ENCODE measurements at regions not wholly inside any gene's neighbourhood (a gene's known extent, or its start where the extent isn't known, plus 50 kb on each side); places are given as distances from the start of the nearest gene placed in this dataset.

DNA sequence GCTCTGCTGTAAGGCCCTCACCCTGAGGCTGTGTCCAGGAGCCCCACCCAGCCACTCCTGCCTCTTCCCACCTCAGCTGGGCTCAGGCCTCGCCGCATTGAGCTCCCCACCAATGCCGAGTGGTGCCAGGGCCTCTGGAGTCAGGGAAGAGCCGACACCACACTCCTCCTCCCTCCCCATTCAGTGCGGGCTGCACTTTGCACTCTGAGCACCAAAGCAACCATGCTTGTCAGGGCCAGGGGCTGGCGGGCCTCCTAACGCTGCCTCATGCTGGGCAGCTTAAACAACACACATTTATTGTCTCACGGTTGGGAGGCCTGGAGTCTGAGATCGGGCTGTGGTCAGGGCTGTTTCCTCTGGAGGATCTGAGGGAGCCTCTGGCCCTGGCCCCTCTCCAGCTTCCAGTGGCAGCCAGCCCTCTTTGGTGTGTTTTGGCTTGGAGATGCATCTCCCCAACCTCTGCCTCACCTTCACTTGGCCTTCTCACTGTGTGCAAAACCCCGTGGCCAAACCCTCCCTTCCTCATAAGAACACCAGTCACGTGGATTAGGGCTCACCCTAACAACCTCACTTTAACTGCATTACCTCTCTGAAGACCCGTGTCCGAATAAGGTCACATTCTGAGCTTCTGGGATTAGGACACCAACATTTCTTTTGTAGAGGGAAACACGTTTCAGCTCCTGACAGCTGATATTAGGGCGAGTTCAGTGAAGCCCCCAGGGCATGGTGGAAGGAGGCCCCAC, 157.8 kb downstream of the MED10 start:
- TF ChIP-seq, protein P1, sequence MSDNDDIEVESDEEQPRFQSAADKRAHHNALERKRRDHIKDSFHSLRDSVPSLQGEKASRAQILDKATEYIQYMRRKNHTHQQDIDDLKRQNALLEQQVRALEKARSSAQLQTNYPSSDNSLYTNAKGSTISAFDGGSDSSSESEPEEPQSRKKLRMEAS (IDR thresholded peaks at IDR 0.05; ENCODE audit: insufficient read depth, insufficient read length) = no peak
- TF ChIP-seq POLR2AphosphoS5 (IDR thresholded peaks at IDR 0.05; ENCODE audit: insufficient read depth, low read depth, low read length) (no peak), CTCF (IDR thresholded peaks at IDR 0.05; ENCODE audit: extremely low read depth in 1 of 2, insufficient read depth in 1 of 2, low read depth in 1 of 2, low read length in 2 of 2) (no peak), FOS (IDR thresholded peaks at IDR 0.05; ENCODE audit: borderline replicate concordance, insufficient read depth, low read length) (no peak), JUN (IDR thresholded peaks at IDR 0.05; ENCODE audit: borderline replicate concordance, insufficient read depth, insufficient read length, low read depth) (no peak), MYC (IDR thresholded peaks at IDR 0.05; ENCODE audit: low read depth, low read length) (no peak), GATA2 (IDR thresholded peaks at IDR 0.05; ENCODE audit: insufficient read depth, insufficient read length, low read depth, low read length) (no peak), POLR2A (IDR thresholded peaks at IDR 0.05; ENCODE audit: low read depth, low read length) (no peak)
- no peak overlapping the region for H3K4me2 ChIP-seq (ENCODE audit: insufficient read depth, low read length)
- no TSS peak for BruUV-seq (replicated peaks)
- H3K4me3 ChIP-seq (replicated peaks in 1 of 3; ENCODE audit: insufficient read depth in 1 of 3, low read depth in 1 of 3, low read length in 3 of 3) = no peak overlapping the region
- H3K9me3 ChIP-seq (replicated peaks; ENCODE audit: control insufficient read depth, insufficient read depth, low read length) = no peaks in the 10 kb centered on the region
- dilution Hi-C loops (cut with MboI; ENCODE audit: extremely low pct_ligation_motif_present, low sequenced_read_pairs) (no loop called here), intact Hi-C loops (cut with micrococcal nuclease) (no loop called here)
- H3K27ac ChIP-seq (ENCODE audit: insufficient read depth, low read depth, low read length) = no peak overlapping the region
- no peaks in the 10 kb centered on the region for H3K27me3 ChIP-seq (ENCODE audit: control insufficient read depth in 2 of 2, insufficient read depth in 2 of 2, low read length in 2 of 2)
- H3K36me3 ChIP-seq (ENCODE audit: control insufficient read depth in 2 of 2, extremely low read depth in 1 of 2, insufficient read depth in 2 of 2, low read length in 2 of 2) = no peaks in the 10 kb centered on the region
- no peaks in the 10 kb centered on the region for H4K20me1 ChIP-seq (replicated peaks; ENCODE audit: control insufficient read depth, extremely low read depth, insufficient read depth, low read length)
- FAIRE-seq = no peak
- ChIA-PET CTCF (no interaction called here), POLR2A (no interaction called here)
- no peak overlapping the region for H2AFZ ChIP-seq (ENCODE audit: low read depth, low read length)
- H3K4me1 ChIP-seq (ENCODE audit: control insufficient read depth, extremely low read depth, insufficient read depth, low read length) = no peaks in the 10 kb centered on the region
- H3K9ac ChIP-seq (replicated peaks; ENCODE audit: extremely low read depth, insufficient read depth, low read length) = no peak overlapping the region
- H3K9me1 ChIP-seq (replicated peaks; ENCODE audit: control insufficient read depth, extremely low read depth, insufficient read depth, low read length) = no peaks in the 10 kb centered on the region
- no peak for DNase-seq (ENCODE audit: low read depth, low spot score)
- no peaks in the 10 kb centered on the region for H3K79me2 ChIP-seq (ENCODE audit: control insufficient read depth, insufficient read depth, low read length)
